ENCODE measurements at regions not wholly inside any gene's neighbourhood (a gene's known extent, or its start where the extent isn't known, plus 50 kb on each side); places are given as distances from the start of the nearest gene placed in this dataset.

- TF ChIP-seq, protein P1, sequence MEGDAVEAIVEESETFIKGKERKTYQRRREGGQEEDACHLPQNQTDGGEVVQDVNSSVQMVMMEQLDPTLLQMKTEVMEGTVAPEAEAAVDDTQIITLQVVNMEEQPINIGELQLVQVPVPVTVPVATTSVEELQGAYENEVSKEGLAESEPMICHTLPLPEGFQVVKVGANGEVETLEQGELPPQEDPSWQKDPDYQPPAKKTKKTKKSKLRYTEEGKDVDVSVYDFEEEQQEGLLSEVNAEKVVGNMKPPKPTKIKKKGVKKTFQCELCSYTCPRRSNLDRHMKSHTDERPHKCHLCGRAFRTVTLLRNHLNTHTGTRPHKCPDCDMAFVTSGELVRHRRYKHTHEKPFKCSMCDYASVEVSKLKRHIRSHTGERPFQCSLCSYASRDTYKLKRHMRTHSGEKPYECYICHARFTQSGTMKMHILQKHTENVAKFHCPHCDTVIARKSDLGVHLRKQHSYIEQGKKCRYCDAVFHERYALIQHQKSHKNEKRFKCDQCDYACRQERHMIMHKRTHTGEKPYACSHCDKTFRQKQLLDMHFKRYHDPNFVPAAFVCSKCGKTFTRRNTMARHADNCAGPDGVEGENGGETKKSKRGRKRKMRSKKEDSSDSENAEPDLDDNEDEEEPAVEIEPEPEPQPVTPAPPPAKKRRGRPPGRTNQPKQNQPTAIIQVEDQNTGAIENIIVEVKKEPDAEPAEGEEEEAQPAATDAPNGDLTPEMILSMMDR (conservative IDR thresholded peaks at IDR 0.05; ENCODE audit: low read length) = peak; percentile 73
- TF ChIP-seq EZH2phosphoT487 (IDR thresholded peaks at IDR 0.05; ENCODE audit: borderline replicate concordance, low read depth, low read length) = no peak
These were observed 89.1 kb upstream of the PHACTR3 start for GRCh38 chr20:59515013-59515905.

All from OCI-LY7 (cell line).